ENCODE measurements at regions not wholly inside any gene's neighbourhood (a gene's known extent, or its start where the extent isn't known, plus 50 kb on each side); places are given as distances from the start of the nearest gene placed in this dataset.

DNA sequence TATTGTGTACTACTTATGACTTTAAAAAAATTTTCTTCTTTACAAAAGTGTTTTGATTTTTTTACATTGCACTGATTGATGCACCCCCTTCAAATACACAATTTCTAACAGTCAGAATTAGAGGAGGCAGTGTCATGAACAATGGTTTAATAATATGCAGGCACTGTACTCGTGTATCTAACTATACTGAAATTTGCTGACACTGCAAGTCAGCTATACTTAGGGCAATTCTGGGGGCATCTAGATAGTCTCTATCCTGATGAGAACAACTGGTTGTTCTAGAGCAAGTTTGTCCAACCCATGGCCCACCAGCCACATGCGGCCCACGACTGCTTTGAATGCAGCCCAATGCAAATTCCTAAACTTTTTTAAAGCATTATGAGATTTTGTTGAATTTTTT, 375.6 kb downstream of the BCKDHB start:
- ATAC-seq (ENCODE audit: low FRiP score) (no peak), DNase-seq (ENCODE audit: low spot score) (no peak)
- TF ChIP-seq, protein P1, sequence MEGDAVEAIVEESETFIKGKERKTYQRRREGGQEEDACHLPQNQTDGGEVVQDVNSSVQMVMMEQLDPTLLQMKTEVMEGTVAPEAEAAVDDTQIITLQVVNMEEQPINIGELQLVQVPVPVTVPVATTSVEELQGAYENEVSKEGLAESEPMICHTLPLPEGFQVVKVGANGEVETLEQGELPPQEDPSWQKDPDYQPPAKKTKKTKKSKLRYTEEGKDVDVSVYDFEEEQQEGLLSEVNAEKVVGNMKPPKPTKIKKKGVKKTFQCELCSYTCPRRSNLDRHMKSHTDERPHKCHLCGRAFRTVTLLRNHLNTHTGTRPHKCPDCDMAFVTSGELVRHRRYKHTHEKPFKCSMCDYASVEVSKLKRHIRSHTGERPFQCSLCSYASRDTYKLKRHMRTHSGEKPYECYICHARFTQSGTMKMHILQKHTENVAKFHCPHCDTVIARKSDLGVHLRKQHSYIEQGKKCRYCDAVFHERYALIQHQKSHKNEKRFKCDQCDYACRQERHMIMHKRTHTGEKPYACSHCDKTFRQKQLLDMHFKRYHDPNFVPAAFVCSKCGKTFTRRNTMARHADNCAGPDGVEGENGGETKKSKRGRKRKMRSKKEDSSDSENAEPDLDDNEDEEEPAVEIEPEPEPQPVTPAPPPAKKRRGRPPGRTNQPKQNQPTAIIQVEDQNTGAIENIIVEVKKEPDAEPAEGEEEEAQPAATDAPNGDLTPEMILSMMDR (IDR thresholded peaks at IDR 0.05): no peak

DNA sequence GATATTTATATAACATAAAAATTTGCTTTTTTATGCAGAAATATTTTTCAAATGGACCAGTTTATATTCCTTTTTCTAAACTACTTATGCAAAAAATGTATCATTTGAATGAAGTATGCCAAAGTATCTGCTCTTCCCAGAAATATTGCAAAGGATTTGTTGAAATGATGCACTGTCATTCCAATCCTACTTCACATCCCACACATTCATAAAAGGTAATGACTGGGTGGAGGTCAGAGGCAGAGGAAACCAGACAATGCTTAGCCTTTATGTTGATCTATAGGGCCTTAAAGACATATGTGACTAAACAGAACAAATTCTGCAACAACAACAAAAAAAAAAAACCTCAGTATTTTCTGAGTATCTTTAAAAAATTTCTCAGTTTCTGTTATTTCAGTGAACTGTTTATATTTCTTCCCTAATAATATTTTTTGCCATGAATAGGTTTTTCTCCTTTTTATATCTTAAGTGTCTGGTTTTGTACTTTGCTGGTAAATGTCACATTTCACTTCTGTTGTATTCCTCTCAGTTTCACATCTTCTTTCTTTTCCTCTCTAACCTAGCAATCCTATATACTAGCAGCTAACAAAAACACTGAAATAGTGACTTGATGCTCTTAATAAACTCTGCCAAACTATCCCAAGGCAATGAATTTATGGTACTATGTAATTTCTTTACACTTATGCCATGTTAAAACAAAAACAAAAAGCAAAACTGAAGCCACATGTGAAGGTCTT, 374.1 kb downstream of the BCKDHB start:
- TF ChIP-seq, protein P1 (IDR thresholded peaks at IDR 0.05): no peak
- no peak for ATAC-seq (ENCODE audit: low FRiP score)
- no peak for DNase-seq (ENCODE audit: low spot score)

DNA sequence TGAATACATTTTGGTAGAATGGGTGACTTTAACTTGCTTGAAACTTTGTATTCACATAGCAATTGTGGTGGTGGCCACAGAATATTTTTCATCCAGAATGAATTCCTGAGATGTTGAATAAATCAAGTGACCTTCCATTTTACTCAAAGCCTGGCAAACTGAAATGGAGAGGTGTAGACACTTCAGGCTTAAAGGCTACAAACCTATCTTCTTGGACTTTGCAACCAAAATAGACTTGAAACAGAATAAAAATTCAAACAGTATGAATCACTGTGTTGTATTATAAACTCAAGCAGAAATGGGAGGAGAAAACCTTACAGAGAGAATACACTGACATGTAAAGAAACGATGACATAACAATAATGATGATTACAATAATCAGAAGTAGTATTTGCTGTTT, 371.6 kb downstream of the BCKDHB start:
- TF ChIP-seq, protein P1 (IDR thresholded peaks at IDR 0.05): no peak
- ATAC-seq (ENCODE audit: low FRiP score): no peak
- no peak for DNase-seq (ENCODE audit: low spot score)

DNA sequence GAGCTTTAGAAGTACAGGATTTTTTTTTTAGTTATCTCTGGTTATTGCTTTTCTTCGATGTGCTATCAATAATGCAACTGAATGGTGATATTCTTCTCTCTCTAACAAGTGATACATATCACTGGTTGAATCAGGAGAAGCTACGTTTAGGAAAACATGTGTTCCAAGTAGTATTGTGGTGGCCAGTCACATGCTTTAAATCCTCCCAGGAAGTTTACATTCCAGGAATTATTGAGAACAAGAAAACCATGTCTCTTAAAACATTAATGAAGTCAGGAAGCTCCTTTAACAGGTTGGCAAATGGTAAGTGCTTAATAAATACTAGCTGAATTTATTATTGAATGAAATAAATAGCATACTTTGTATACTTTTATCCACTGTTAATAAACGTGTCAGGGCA, 371.1 kb downstream of the BCKDHB start:
- ATAC-seq (ENCODE audit: low FRiP score): no peak
- DNase-seq (ENCODE audit: low spot score): no peak
- TF ChIP-seq, protein P1 (IDR thresholded peaks at IDR 0.05): no peak

DNA sequence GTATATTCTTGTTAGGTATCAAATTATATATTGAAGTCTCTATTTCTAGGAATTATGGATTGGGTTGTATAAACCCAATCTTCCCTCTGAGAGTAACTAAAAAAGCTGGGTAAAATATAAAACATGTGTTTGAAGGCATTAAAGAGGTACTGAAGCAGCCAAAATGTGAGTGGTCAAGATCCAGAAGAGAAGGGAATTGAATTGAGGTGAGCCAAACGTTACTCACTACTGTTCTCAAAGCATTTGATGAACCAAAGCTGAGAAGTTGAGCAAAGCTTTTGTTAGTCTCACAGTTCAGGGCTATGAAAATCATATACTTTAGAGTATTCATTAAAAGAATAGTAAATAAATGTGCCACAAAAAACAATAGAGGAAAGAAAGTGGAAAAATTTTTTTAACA, 365.8 kb downstream of the BCKDHB start:
- ATAC-seq (ENCODE audit: low FRiP score) (no peak), DNase-seq (ENCODE audit: low spot score) (no peak)
- TF ChIP-seq, protein P1 (IDR thresholded peaks at IDR 0.05): no peak

DNA sequence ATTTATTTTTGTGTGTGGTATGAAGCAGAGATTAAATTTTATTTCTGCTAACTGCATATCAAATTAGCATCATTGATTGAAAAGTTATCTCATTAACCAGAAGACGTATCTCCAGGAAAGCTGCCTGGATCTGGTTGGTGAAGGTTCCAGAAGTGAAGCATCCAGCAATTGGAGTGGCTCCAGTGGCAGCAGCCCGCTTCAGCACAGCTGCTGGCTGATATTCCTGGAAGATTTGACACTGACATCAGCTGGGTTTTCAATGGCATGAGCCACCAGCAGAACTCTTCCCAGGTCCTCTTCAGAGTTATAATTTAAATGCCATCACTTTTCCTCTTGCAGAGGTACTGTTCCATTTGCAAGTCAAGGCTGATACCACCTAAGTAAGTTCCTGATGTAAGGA, 363.5 kb downstream of the BCKDHB start:
- no peak for ATAC-seq (ENCODE audit: low FRiP score)
- DNase-seq (ENCODE audit: low spot score): no peak
- TF ChIP-seq, protein P1 (IDR thresholded peaks at IDR 0.05): no peak

DNA sequence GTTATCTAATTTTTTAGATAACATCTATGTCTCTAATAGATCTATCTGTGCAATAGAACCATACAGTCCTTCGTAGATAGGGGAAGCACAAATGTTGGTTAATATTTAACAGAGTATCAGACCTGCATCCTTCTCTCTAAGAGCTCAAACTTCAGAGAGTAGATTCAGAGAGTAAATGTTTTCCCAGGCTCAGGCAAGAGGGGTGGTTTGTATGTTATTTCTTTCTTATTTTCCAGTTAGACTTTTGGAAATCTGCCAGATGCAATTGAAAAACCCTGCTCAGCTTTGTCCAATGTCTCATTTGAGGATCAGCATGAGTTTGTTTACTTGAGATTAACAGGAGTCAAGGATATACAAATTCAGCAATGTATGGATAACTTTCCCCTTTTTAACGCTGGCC, 361.9 kb downstream of the BCKDHB start:
- TF ChIP-seq, protein P1 (IDR thresholded peaks at IDR 0.05): no peak
- no peak for DNase-seq (ENCODE audit: low spot score)
- ATAC-seq (ENCODE audit: low FRiP score): no peak
